NCI-H1930 (cell line): ENCODE measurements at regions not wholly inside any gene's neighbourhood (a gene's known extent, or its start where the extent isn't known, plus 50 kb on each side); places are given as distances from the start of the nearest gene placed in this dataset.
"Not testable (repeated sequence)": the region's sequence is repeated elsewhere in the genome, so short reads cannot be mapped to it uniquely, and the experiment has no call there.

ENCODE experiments used
- DNase-seq, 2 experiments: peaks; one replicate each; lab custom pipeline; 2025; lab: John Stamatoyannopoulos, UW

- no peak for DNase-seq
These were observed 161.9 kb downstream of the URI1 start for GRCh38 chr19:30103981-30104380.

- DNase-seq = no peak
These were observed 163.3 kb downstream of the URI1 start for GRCh38 chr19:30105316-30105715.

GRCh38 chr19:30105727-30106126, 163.7 kb downstream of the URI1 start:
- no peak for DNase-seq

GRCh38 chr19:30106417-30107095, 164.5 kb downstream of the URI1 start:
- DNase-seq = no peak

GRCh38 chr19:30107251-30107650, 165.2 kb downstream of the URI1 start:
- DNase-seq = no peak

- DNase-seq = no peak
These were observed 167.5 kb downstream of the URI1 start for GRCh38 chr19:30109565-30109964.

- DNase-seq = no peak
These were observed 169.2 kb downstream of the URI1 start for GRCh38 chr19:30111021-30111855.

GRCh38 chr19:30112171-30112570, 170.1 kb downstream of the URI1 start:
- DNase-seq = no peak

GRCh38 chr19:30112666-30113065, 170.6 kb downstream of the URI1 start:
- no peak for DNase-seq

GRCh38 chr19:30113186-30113585, 171.1 kb downstream of the URI1 start:
- DNase-seq = no peak

GRCh38 chr19:30114095-30114494, 172.1 kb downstream of the URI1 start:
- not testable (repeated sequence) for DNase-seq

- no peak for DNase-seq
These were observed 173.9 kb downstream of the URI1 start for GRCh38 chr19:30115947-30116346.

GRCh38 chr19:30116530-30116929, 174.5 kb downstream of the URI1 start:
- no peak for DNase-seq

GRCh38 chr19:30116984-30117555, 175.0 kb downstream of the URI1 start:
- DNase-seq = no peak

GRCh38 chr19:30117636-30118145, 175.7 kb downstream of the URI1 start:
- DNase-seq = no peak

GRCh38 chr19:30118221-30118620, 176.2 kb downstream of the URI1 start:
- DNase-seq = no peak

- DNase-seq = no peak
These were observed 176.7 kb downstream of the URI1 start for GRCh38 chr19:30118760-30119159.

GRCh38 chr19:30119180-30119908, 177.3 kb downstream of the URI1 start:
- DNase-seq = no peak

GRCh38 chr19:30120860-30121484, 178.9 kb downstream of the URI1 start:
- no peak for DNase-seq

- no peak for DNase-seq
These were observed 180.4 kb downstream of the URI1 start for GRCh38 chr19:30122431-30122830.

- no peak for DNase-seq
These were observed 181.1 kb downstream of the URI1 start for GRCh38 chr19:30123119-30123518.

GRCh38 chr19:30123611-30124010, 181.6 kb downstream of the URI1 start:
- no peak for DNase-seq
